ENCODE measurements at regions not wholly inside any gene's neighbourhood (a gene's known extent, or its start where the extent isn't known, plus 50 kb on each side); places are given as distances from the start of the nearest gene placed in this dataset.

DNA sequence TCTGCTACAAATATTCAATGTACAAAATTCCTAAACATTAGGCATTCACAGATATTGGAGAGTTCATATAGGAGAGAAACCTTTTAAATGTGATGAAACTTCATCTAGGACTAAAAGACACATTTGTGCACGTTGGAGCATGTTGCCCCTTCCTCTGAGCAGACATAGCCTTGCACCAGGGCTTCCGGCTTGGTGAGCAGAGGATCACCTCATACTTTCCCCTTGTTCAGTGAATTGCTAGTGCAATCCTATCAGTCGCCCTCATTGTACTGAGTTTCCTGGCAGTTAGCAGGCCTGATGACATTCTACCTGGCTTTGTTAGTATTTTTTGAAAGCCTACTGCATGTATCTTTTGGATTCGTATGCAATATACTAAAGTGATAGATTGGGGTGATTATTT is 466.2 kb downstream of the SPRY1 start:
- WGBS (ENCODE audit: insufficient coverage) = 91% methylated on average over 2 of the region's 4 CpGs
- no peaks in the 10 kb centered on the region for H3K36me3 ChIP-seq (replicated peaks in 1 of 2; ENCODE audit: control extremely low read depth in 1 of 2, control insufficient read depth in 1 of 2, extremely low read depth in 1 of 2, insufficient read depth in 2 of 2, low read length in 1 of 2)
- POLR2A ChIA-PET = no interaction called here
- no peaks in the 10 kb centered on the region for H3K9me3 ChIP-seq (ENCODE audit: control extremely low read depth in 1 of 3, control insufficient read depth in 2 of 3, insufficient read depth in 1 of 3, low read length in 2 of 3)
- ATAC-seq (ENCODE audit: low read depth) (no peak), DNase-seq (no peak)
- no peak overlapping the region for H3K4me3 Mint-ChIP-seq
- H3K9me3 Mint-ChIP-seq (ENCODE audit: insufficient read depth) = no peaks in the 10 kb centered on the region
- intact Hi-C loops (cut with micrococcal nuclease) = no loop called here
- no peak overlapping the region for H2AFZ ChIP-seq (ENCODE audit: insufficient read depth, low read depth, low read length, poor library complexity, severe bottlenecking)
- no peaks in the 10 kb centered on the region for H4K20me1 ChIP-seq (ENCODE audit: control insufficient read depth, insufficient read depth, low read length, poor library complexity, severe bottlenecking)
- H3K27me3 Mint-ChIP-seq = no peaks in the 10 kb centered on the region
- no peaks in the 10 kb centered on the region for H3K4me1 Mint-ChIP-seq
- no peak overlapping the region for H3K27ac Mint-ChIP-seq
- no peaks in the 10 kb centered on the region for H3K4me1 ChIP-seq (ENCODE audit: control insufficient read depth in 2 of 2, insufficient read depth in 2 of 2, low read length in 2 of 2)
- no peaks in the 10 kb centered on the region for H3K27me3 ChIP-seq (replicated peaks in 1 of 4; ENCODE audit: control extremely low read depth in 1 of 4, control insufficient read depth in 3 of 4, insufficient read depth in 4 of 4, low read length in 3 of 4)
- CTCF ChIA-PET = no interaction called here
- no peak for TF ChIP-seq CTCF (IDR thresholded peaks at IDR 0.05)
- TF ChIP-seq EZH2 (IDR thresholded peaks at IDR 0.05; ENCODE audit: borderline replicate concordance, insufficient read depth, low read depth, low read length, poor library complexity, severe bottlenecking) = no peak
- no peak overlapping the region for H3K4me2 ChIP-seq (replicated peaks; ENCODE audit: low read depth, low read length, poor library complexity, severe bottlenecking)
- no peaks in the 10 kb centered on the region for H3K79me2 ChIP-seq (ENCODE audit: control insufficient read depth, insufficient read depth, low read length)
- H3K9ac ChIP-seq (ENCODE audit: low read length) = no peak overlapping the region
- no peak overlapping the region for H3K4me3 ChIP-seq (ENCODE audit: control extremely low read depth in 1 of 5, extremely low read depth in 1 of 5, insufficient read depth in 1 of 5, low read depth in 2 of 5, low read length in 4 of 5)
- no peak overlapping the region for H3K27ac ChIP-seq (ENCODE audit: low read length in 2 of 2)

GRCh38 chr4:123866796-123867195 is 470.2 kb downstream of the SPRY1 start:
- ATAC-seq (ENCODE audit: low read depth) (no peak), DNase-seq (no peak)
- Histone ChIP-seq H3K36me3 (replicated peaks in 1 of 2; ENCODE audit: control extremely low read depth in 1 of 2, control insufficient read depth in 1 of 2, extremely low read depth in 1 of 2, insufficient read depth in 2 of 2, low read length in 1 of 2) (no peaks in the 10 kb centered on the region), H3K9me3 (ENCODE audit: control extremely low read depth in 1 of 3, control insufficient read depth in 2 of 3, insufficient read depth in 1 of 3, low read length in 2 of 3) (no peaks in the 10 kb centered on the region), H3K27me3 (replicated peaks in 1 of 4; ENCODE audit: control extremely low read depth in 1 of 4, control insufficient read depth in 3 of 4, insufficient read depth in 4 of 4, low read length in 3 of 4) (no peaks in the 10 kb centered on the region), H3K4me1 (ENCODE audit: control insufficient read depth in 2 of 2, insufficient read depth in 2 of 2, low read length in 2 of 2) (no peaks in the 10 kb centered on the region), H3K4me2 (replicated peaks; ENCODE audit: low read depth, low read length, poor library complexity, severe bottlenecking) (no peak overlapping the region), H3K4me3 (ENCODE audit: control extremely low read depth in 1 of 5, extremely low read depth in 1 of 5, insufficient read depth in 1 of 5, low read depth in 2 of 5, low read length in 4 of 5) (no peak overlapping the region), H3K9ac (ENCODE audit: low read length) (no peak overlapping the region), H2AFZ (ENCODE audit: insufficient read depth, low read depth, low read length, poor library complexity, severe bottlenecking) (no peak overlapping the region), H4K20me1 (ENCODE audit: control insufficient read depth, insufficient read depth, low read length, poor library complexity, severe bottlenecking) (no peaks in the 10 kb centered on the region), H3K79me2 (ENCODE audit: control insufficient read depth, insufficient read depth, low read length) (no peaks in the 10 kb centered on the region), H3K27ac (ENCODE audit: low read length in 2 of 2) (no peak overlapping the region)
- no peak overlapping the region for H3K27ac Mint-ChIP-seq
- H3K27me3 Mint-ChIP-seq = no peaks in the 10 kb centered on the region
- H3K9me3 Mint-ChIP-seq (ENCODE audit: insufficient read depth) = no peaks in the 10 kb centered on the region
- H3K4me3 Mint-ChIP-seq = no peak overlapping the region
- TF ChIP-seq EZH2 (IDR thresholded peaks at IDR 0.05; ENCODE audit: borderline replicate concordance, insufficient read depth, low read depth, low read length, poor library complexity, severe bottlenecking) = no peak
- intact Hi-C loops (cut with micrococcal nuclease) = no loop called here
- POLR2A ChIA-PET = no interaction called here
- no peaks in the 10 kb centered on the region for H3K4me1 Mint-ChIP-seq
- WGBS (ENCODE audit: insufficient coverage) = 75% methylated on average over 1 of the region's 2 CpGs
- CTCF ChIA-PET = no interaction called here

Data from B cell (primary cell).